ENCODE measurements at regions not wholly inside any gene's neighbourhood (a gene's known extent, or its start where the extent isn't known, plus 50 kb on each side); places are given as distances from the start of the nearest gene placed in this dataset.

- POLR2A ChIA-PET (ENCODE audit: unreplicated experiment), result no interaction called here
- no peak overlapping the region for H3K27ac ChIP-seq (ENCODE audit: low read length)
These were observed 617.4 kb downstream of the SOX6 start for GRCh38 chr11:15738931-15739330.

GRCh38 chr11:15742626-15743519 lies 613.5 kb downstream of the SOX6 start:
- H4K20me1 ChIP-seq (ENCODE audit: low read length), result no peaks in the 10 kb centered on the region
- H3K36me3 ChIP-seq (ENCODE audit: low read depth, low read length), result no peaks in the 10 kb centered on the region
- H2AFZ ChIP-seq (ENCODE audit: low read length), result no peak overlapping the region
- no peak overlapping the region for H3K9ac ChIP-seq (ENCODE audit: low read length)
- intact Hi-C loops (cut with micrococcal nuclease), result no loop called here
- no peaks in the 10 kb centered on the region for H3K9me2 ChIP-seq (replicated peaks; ENCODE audit: low read length)
- no peaks in the 10 kb centered on the region for H3K4me1 ChIP-seq (ENCODE audit: insufficient read depth, low read length)
- no peaks in the 10 kb centered on the region for H3K9me3 ChIP-seq (ENCODE audit: low read length)
- H3F3A ChIP-seq (ENCODE audit: low read length, unreplicated experiment), result no peaks in the 10 kb centered on the region
- DNase-seq (no peak), ATAC-seq (no peak)
- H3K4me3 ChIP-seq (ENCODE audit: low read length), result no peak overlapping the region
- no peak overlapping the region for H3K4me2 ChIP-seq (ENCODE audit: low read length)
- no peak overlapping the region for H3K27ac ChIP-seq (ENCODE audit: low read length)
- POLR2A ChIA-PET (ENCODE audit: unreplicated experiment), result no interaction called here
- TF ChIP-seq CTCF (conservative IDR thresholded peaks at IDR 0.05; ENCODE audit: low read depth, low read length) (no peak), EZH2 (IDR thresholded peaks at IDR 0.05; ENCODE audit: low read length, unreplicated experiment) (no peak), EZH2phosphoT487 (IDR thresholded peaks at IDR 0.05; ENCODE audit: borderline replicate concordance, low read length) (no peak)
- H3K27me3 ChIP-seq (ENCODE audit: low read length), result no peaks in the 10 kb centered on the region
- CTCF ChIA-PET, result no interaction called here
- no TSS peak for BruUV-seq (replicated peaks)
- H3K79me2 ChIP-seq (ENCODE audit: low read length), result no peaks in the 10 kb centered on the region

More at GRCh38 chr11:15738931-15739330, 617.4 kb downstream of the SOX6 start:
- H3K79me2 ChIP-seq (ENCODE audit: low read length), result no peaks in the 10 kb centered on the region
- no peak overlapping the region for H3K4me3 ChIP-seq (ENCODE audit: low read length)
- H3K36me3 ChIP-seq (ENCODE audit: low read depth, low read length), result no peaks in the 10 kb centered on the region
- H4K20me1 ChIP-seq (ENCODE audit: low read length), result no peaks in the 10 kb centered on the region
- no peak overlapping the region for H2AFZ ChIP-seq (ENCODE audit: low read length)
- no peak for TF ChIP-seq CTCF (conservative IDR thresholded peaks at IDR 0.05; ENCODE audit: low read depth, low read length)
- no peak for TF ChIP-seq EZH2phosphoT487 (IDR thresholded peaks at IDR 0.05; ENCODE audit: borderline replicate concordance, low read length)
- no peak for TF ChIP-seq EZH2 (IDR thresholded peaks at IDR 0.05; ENCODE audit: low read length, unreplicated experiment)
- BruUV-seq (replicated peaks), result no TSS peak
- ATAC-seq, result no peak
- no peak overlapping the region for H3K9ac ChIP-seq (ENCODE audit: low read length)
- intact Hi-C loops (cut with micrococcal nuclease), result no loop called here
- no peaks in the 10 kb centered on the region for H3K4me1 ChIP-seq (ENCODE audit: insufficient read depth, low read length)
- H3K9me3 ChIP-seq (ENCODE audit: low read length), result no peaks in the 10 kb centered on the region
- no peaks in the 10 kb centered on the region for H3K27me3 ChIP-seq (ENCODE audit: low read length)
- DNase-seq, result no peak
- CTCF ChIA-PET, result no interaction called here
- H3F3A ChIP-seq (ENCODE audit: low read length, unreplicated experiment), result no peaks in the 10 kb centered on the region
- H3K9me2 ChIP-seq (replicated peaks; ENCODE audit: low read length), result no peaks in the 10 kb centered on the region
- H3K4me2 ChIP-seq (ENCODE audit: low read length), result no peak overlapping the region

- Histone ChIP-seq H3K27me3 (ENCODE audit: low read length) (no peaks in the 10 kb centered on the region), H3K27ac (ENCODE audit: low read length) (no peak overlapping the region), H3K36me3 (ENCODE audit: low read depth, low read length) (no peaks in the 10 kb centered on the region), H3K9me2 (replicated peaks; ENCODE audit: low read length) (no peaks in the 10 kb centered on the region), H3K9ac (ENCODE audit: low read length) (no peak overlapping the region), H3K4me2 (ENCODE audit: low read length) (no peak overlapping the region), H3K4me1 (ENCODE audit: insufficient read depth, low read length) (no peaks in the 10 kb centered on the region), H2AFZ (ENCODE audit: low read length) (no peak overlapping the region), H4K20me1 (ENCODE audit: low read length) (no peaks in the 10 kb centered on the region), H3F3A (ENCODE audit: low read length, unreplicated experiment) (no peaks in the 10 kb centered on the region), H3K9me3 (ENCODE audit: low read length) (no peaks in the 10 kb centered on the region), H3K79me2 (ENCODE audit: low read length) (no peaks in the 10 kb centered on the region), H3K4me3 (ENCODE audit: low read length) (no peak overlapping the region)
- ATAC-seq (no peak), DNase-seq (no peak)
- intact Hi-C loops (cut with micrococcal nuclease), result no loop called here
- POLR2A ChIA-PET (ENCODE audit: unreplicated experiment), result no interaction called here
- TF ChIP-seq EZH2 (IDR thresholded peaks at IDR 0.05; ENCODE audit: low read length, unreplicated experiment) (no peak), CTCF (conservative IDR thresholded peaks at IDR 0.05; ENCODE audit: low read depth, low read length) (no peak), EZH2phosphoT487 (IDR thresholded peaks at IDR 0.05; ENCODE audit: borderline replicate concordance, low read length) (no peak)
- BruUV-seq (replicated peaks), result no TSS peak
- CTCF ChIA-PET, result no interaction called here
These were observed 611.7 kb downstream of the SOX6 start for GRCh38 chr11:15744693-15745092.
